HG02678 (cell line): ENCODE measurements at regions not wholly inside any gene's neighbourhood (a gene's known extent, or its start where the extent isn't known, plus 50 kb on each side); places are given as distances from the start of the nearest gene placed in this dataset.
"Not testable (repeated sequence)": the region's sequence is repeated elsewhere in the genome, so short reads cannot be mapped to it uniquely, and the experiment has no call there.

Experiments
- ATAC-seq: cut with Tn5 transposase; IDR thresholded peaks from one replicate; pipeline ENCODE4 v1.9.1; 2021; ENCODE audit warnings: mild to moderate bottlenecking, moderate library complexity; ENCODE audit not compliant: unreplicated experiment

DNA sequence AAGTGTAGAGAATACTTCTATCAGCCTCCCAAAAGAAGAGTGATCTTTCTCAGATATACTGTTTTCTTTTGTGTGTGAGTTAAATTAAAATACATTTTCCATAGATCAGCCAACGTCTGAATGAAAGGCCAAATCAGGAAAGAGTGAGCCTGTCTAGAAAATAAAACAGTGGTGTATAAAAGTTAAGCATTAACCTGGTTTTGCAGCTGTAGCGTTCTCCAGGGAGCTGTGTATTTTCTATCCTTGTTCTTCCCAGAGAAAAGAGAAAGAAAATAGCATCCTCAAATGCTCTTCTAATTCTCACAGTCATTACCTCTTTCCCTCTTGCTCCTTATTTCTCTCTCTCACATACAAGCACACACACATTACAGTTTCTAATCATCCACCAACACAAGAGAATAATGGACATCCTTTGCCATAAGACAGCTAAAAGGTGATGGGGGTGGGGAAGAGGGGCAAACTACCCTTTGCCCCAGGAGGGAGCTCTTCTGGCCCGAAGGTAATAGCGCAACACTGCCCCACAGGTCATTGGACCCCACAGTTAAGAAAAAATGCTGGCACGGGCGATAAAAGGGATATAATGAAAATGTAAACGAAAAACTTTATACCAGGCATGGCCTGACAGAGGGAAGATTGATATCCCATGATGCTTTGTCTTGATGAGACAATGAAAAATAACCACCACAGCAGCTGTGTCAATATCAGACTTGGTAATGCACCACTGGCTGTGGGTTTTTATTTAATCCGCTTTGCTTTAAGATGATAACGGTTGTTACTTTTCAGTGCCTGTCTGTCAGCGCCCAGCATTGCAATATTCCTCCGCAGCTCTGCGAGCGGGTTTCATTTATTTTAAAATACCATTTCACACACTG is 150.3 kb downstream of the NUF2 start:
- no peak for ATAC-seq

DNA sequence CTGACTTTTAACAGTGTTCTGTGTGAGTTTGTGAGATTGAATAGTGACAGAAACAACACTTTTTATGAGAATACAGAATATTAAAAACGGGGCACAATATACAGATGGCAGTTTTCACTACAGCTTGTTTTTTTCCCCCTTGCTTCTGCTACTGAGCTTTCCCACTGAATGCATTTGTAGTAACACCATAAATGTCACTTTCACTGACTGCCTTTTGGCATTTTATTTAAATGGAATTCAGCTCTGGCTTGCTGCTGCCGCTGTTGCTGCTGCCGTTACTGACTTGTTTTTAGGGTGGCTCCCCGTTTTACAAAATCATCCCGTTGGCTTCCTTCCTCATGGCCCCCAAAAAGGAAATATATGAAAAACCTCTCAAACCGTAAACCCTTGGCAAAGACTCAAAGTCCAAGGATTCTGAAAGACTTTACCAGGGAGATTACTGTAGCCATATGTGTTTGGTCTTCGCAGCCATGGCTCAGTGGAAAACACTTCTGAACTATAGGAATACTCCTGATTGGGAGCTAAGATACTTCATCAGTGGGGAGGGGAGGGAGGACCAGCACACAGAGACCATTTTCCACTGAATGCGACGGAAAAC is 151.0 kb downstream of the NUF2 start:
- ATAC-seq, result no peak

GRCh38 chr1:163477276-163477830 is 155.6 kb downstream of the NUF2 start:
- no peak for ATAC-seq

GRCh38 chr1:163498391-163499330 is 176.9 kb downstream of the NUF2 start:
- not testable (repeated sequence) for ATAC-seq

DNA sequence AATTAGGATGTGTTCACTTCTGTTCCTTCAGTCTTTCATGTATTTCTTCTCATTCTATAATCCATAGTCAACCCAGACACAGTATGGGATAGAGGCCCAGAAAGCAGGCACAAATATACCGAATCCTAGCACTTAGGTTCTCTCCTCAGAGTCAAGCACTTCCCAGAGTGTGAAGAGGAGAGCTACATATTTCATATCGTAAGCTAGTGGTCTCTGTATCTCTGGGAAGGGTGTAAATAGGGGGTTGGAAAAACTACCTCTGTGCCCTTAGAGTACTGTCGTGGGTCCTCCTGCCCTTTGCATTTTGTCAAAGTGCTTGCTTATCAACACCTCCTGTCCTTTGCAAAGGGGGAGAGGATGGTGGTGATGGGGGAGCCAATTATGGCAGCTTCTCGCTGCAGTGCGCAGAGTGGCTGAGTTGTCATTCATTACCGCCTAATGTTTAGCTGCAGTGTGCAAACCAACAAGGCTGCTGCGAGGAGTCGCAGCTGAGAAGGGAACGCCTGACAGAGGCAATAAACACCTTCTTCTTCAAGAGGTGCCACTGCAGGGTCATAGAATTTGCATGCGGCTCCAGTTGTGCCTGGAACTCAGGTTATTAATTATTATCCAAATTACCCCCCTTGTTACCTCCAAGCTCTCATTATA is 182.7 kb downstream of the NUF2 start:
- no peak for ATAC-seq

GRCh38 chr1:163509114-163509513 is 187.4 kb downstream of the NUF2 start:
- no peak for ATAC-seq

DNA sequence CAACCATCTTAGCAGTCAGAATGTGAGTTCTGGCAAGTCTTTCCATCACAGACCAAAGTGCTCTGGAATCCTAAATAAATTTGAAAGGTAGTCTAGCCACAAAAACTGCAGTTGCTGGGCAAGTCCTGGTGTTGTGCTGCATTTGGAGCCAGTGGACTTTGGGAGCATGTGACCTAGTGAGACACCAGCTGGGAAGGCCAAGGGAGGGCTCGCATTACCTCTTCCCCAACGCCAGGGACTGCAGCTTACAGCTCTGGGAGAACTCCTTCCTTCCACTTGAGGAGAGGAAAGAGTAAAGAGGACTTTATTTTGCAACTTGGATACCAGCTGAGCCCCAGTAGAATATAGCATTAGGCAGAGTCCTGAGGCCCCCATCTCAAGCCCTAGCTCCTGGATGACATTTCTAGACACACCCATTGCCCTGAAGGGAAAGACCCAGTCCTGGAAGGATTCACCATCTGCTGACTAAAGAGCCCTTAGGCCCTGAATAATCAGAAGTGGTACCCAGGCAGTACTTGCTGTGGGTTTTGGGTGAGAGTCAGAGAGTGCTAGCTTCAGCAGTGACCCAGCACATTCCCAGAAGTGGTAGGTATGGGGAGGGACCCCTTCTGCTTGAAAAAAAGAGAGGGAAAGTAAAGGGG is 190.7 kb downstream of the NUF2 start:
- ATAC-seq, result no peak

- no peak for ATAC-seq
Measured at GRCh38 chr1:163523375-163524029, 201.7 kb downstream of the NUF2 start.

DNA sequence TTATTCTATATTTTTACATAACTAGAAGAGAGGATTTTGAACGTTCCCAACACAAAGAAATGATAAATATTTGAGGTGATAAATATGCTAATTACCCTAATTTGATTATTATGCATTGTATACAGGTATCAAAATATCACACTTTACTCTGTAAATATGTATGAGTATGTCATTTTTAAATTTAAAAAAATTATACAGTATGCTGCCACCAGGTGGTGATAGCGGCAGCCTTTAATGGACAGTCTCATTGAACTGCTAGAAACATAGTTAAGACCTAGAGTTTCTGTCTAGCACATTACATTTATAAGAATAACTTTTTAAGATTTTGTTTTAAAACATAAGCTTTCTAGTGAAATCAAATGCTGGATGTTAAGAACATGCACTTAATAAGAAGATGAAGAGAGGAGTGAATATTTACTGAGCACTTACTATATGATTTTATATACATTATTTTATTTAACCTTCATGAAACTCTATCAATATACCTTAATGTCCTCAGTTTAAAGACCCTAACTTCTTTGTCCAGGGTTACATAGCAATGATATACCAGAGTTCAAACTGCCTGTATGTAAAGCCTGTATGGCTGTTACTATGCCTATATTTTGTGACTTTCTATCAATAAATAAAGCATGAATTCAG is 207.1 kb downstream of the NUF2 start:
- ATAC-seq, result peak; percentile 83

DNA sequence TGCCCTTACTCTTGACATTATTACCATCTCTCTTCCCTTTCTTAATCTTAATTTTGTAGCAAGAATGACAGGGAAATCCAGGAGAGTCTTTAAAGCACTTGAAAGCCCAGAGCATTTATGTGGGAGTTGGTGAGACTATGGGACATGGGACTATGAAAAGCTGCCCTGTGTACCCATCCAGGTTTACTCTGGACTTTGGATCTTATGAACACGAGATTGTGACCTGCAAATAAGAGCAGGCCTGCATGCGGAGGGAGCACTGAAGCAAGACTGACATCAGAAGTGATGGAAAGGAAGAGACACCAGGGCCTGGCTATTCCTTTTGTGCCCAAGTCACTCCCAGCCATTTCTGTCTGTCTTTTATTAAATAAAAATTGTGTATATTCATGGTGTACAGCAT is 209.6 kb downstream of the NUF2 start:
- ATAC-seq, result no peak

GRCh38 chr1:163535401-163535800 is 213.6 kb downstream of the NUF2 start:
- no peak for ATAC-seq

GRCh38 chr1:163535807-163536206 is 214.1 kb downstream of the NUF2 start:
- no peak for ATAC-seq

- ATAC-seq, result no peak
Measured at GRCh38 chr1:163537809-163538208, 216.1 kb downstream of the NUF2 start.

- no peak for ATAC-seq
Measured at GRCh38 chr1:163538667-163539066, 216.9 kb downstream of the NUF2 start.

DNA sequence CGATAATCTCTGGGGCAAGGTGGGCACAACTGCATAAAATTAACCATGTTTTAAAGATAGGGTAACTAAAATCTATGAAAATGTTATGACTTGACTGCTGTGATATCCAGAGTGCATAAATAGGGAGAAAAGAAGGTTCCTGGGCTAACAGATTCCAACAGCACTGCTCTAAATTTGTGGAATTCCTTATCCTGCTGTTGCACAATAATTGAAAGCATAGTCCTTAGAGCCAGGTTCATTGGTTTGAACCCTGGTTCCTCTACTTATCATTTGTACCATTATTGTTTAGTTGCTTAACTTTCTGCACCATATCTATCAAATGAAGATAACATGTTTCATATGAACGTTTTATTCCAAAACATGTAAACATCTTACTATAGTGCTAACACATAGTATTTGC is 219.0 kb downstream of the NUF2 start:
- ATAC-seq, result no peak

DNA sequence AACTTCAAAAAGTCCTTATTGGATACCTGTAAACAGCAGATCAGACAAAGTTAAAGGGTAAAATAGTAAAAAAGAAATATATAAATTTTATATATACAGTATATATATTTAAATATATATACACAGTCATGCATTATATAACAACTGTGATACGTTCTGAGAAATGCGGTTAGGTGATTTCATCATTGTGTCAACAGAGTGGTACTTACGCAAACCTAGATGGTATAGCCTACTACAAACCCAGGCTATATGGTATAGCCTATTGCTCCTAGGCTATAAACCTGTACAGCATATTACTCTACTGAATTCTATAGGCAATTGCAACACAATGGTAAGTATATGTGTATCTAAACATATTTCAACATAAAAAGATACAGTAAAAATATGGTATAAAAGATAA is 222.7 kb downstream of the NUF2 start:
- no peak for ATAC-seq

GRCh38 chr1:163558162-163558561 is 236.4 kb downstream of the NUF2 start:
- no peak for ATAC-seq

- ATAC-seq, result no peak
Measured at GRCh38 chr1:163561580-163562295, 240.0 kb downstream of the NUF2 start.
